ENCODE measurements at regions not wholly inside any gene's neighbourhood (a gene's known extent, or its start where the extent isn't known, plus 50 kb on each side); places are given as distances from the start of the nearest gene placed in this dataset.

DNA sequence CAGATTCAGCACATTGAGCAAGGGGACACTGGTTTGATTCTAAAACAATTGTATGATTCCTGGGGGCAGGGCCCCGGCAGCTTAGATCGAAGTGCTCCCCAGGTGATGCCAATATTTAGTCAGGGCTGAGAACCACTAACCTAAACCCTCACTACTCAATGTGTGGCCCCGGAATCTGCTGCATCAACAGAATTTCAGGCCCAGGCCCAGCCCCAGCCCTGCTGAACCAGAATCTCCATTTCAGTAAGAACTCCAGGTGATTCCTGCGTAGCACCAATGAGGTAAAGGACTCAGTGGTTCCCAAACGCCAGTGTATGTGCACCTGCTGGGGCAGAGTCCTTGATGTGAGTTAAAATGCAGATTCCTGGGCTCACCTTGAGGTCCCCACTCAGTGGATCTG lies 152.8 kb upstream of the KCNG1 start:
- TF ChIP-seq, protein P1, sequence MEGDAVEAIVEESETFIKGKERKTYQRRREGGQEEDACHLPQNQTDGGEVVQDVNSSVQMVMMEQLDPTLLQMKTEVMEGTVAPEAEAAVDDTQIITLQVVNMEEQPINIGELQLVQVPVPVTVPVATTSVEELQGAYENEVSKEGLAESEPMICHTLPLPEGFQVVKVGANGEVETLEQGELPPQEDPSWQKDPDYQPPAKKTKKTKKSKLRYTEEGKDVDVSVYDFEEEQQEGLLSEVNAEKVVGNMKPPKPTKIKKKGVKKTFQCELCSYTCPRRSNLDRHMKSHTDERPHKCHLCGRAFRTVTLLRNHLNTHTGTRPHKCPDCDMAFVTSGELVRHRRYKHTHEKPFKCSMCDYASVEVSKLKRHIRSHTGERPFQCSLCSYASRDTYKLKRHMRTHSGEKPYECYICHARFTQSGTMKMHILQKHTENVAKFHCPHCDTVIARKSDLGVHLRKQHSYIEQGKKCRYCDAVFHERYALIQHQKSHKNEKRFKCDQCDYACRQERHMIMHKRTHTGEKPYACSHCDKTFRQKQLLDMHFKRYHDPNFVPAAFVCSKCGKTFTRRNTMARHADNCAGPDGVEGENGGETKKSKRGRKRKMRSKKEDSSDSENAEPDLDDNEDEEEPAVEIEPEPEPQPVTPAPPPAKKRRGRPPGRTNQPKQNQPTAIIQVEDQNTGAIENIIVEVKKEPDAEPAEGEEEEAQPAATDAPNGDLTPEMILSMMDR (IDR thresholded peaks at IDR 0.05; ENCODE audit: extremely low read depth in 1 of 2, insufficient read depth in 1 of 2, low read depth in 1 of 2, low read length in 2 of 2): no peak
- TF ChIP-seq POLR2A (IDR thresholded peaks at IDR 0.05; ENCODE audit: low read depth, low read length): no peak
- TF ChIP-seq POLR2AphosphoS5 (IDR thresholded peaks at IDR 0.05; ENCODE audit: insufficient read depth, low read depth, low read length): no peak
